ENCODE measurements at regions not wholly inside any gene's neighbourhood (a gene's known extent, or its start where the extent isn't known, plus 50 kb on each side); places are given as distances from the start of the nearest gene placed in this dataset.

DNA sequence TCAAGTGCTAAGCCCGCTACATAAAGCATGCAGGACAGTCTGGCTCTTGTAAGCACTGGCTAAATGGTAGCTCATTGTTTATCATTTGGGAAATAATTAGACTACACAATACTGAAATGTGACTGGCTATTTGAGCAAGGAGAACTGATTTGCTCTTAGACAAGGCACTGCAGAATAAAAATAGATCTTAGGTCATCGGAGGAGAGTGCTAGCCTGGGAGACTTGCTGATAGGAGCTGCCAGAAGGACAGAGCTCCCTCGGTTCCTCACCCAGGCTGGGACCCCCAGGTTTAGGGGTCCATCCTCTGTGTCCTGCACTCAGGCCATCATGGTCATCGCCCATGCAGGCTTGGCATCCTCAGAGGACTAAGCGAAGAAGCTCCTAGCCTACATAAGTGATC lies 184.4 kb upstream of the NCAM1 start:
- no CpG with 5 or more reads among the region's 5 CpGs for WGBS, 2 donors (ENCODE audit: extremely low coverage in 2 of 2, insufficient read length in 2 of 2, insufficient replicate concordance in 1 of 2)
- H3K4ac ChIP-seq (ENCODE audit: low read length) = no peak overlapping the region
- H2BK120ac ChIP-seq (ENCODE audit: low read depth, low read length) = no peak overlapping the region
- H3K4me1 ChIP-seq (ENCODE audit: control insufficient read depth in 2 of 2, insufficient read depth in 1 of 2, low read depth in 1 of 2, low read length in 2 of 2) = no peaks in the 10 kb centered on the region
- H3K4me2 ChIP-seq (ENCODE audit: insufficient read depth, low read length, poor library complexity, severe bottlenecking) = no peak overlapping the region
- DNase-seq (ENCODE audit: low spot score) = no peak
- H3K36me3 ChIP-seq (replicated peaks in 1 of 2; ENCODE audit: control insufficient read depth in 2 of 2, insufficient read depth in 2 of 2, low read length in 2 of 2) = no peaks in the 10 kb centered on the region
- H3K27ac ChIP-seq (replicated peaks; ENCODE audit: low read length) = no peak overlapping the region
- no peak overlapping the region for H3K9ac ChIP-seq (ENCODE audit: low read depth, low read length, poor library complexity)
- H3K14ac ChIP-seq (ENCODE audit: low read length) = no peak overlapping the region
- no peak overlapping the region for H3K18ac ChIP-seq (ENCODE audit: low read length)
- H3K9me3 ChIP-seq (replicated peaks in 1 of 2; ENCODE audit: control insufficient read depth in 2 of 2, insufficient read depth in 1 of 2, low read depth in 1 of 2, low read length in 2 of 2) = no peaks in the 10 kb centered on the region
- H3K79me1 ChIP-seq (ENCODE audit: low read depth, low read length) = no peaks in the 10 kb centered on the region
- H4K8ac ChIP-seq (ENCODE audit: low read depth, low read length) = no peak overlapping the region
- no peak overlapping the region for H4K91ac ChIP-seq (ENCODE audit: low read depth, low read length, poor library complexity)
- H2BK5ac ChIP-seq (ENCODE audit: low read length) = no peak overlapping the region
- no peak overlapping the region for H2BK12ac ChIP-seq (ENCODE audit: low read length)
- no peak overlapping the region for H2AFZ ChIP-seq (ENCODE audit: low read length)
- H3K4me3 ChIP-seq (ENCODE audit: low read length in 2 of 2) = no peak overlapping the region
- no peaks in the 10 kb centered on the region for H3K27me3 ChIP-seq (ENCODE audit: control insufficient read depth in 3 of 3, insufficient read depth in 3 of 3, low read depth in 1 of 3, low read length in 3 of 3)
- H2BK15ac ChIP-seq (ENCODE audit: low read length) = no peak overlapping the region
- H3K23ac ChIP-seq (ENCODE audit: low read depth, low read length, poor library complexity) = no peak overlapping the region
- no peak overlapping the region for H2AK5ac ChIP-seq (ENCODE audit: low read depth, low read length)

- H3K27ac ChIP-seq (replicated peaks; ENCODE audit: low read length) = no peak overlapping the region
- no peaks in the 10 kb centered on the region for H3K4me1 ChIP-seq (ENCODE audit: control insufficient read depth in 2 of 2, insufficient read depth in 1 of 2, low read depth in 1 of 2, low read length in 2 of 2)
- no peak overlapping the region for H2BK120ac ChIP-seq (ENCODE audit: low read depth, low read length)
- H2AK5ac ChIP-seq (ENCODE audit: low read depth, low read length) = no peak overlapping the region
- no peak overlapping the region for H4K91ac ChIP-seq (ENCODE audit: low read depth, low read length, poor library complexity)
- H3K9me3 ChIP-seq (replicated peaks in 1 of 2; ENCODE audit: control insufficient read depth in 2 of 2, insufficient read depth in 1 of 2, low read depth in 1 of 2, low read length in 2 of 2) = no peaks in the 10 kb centered on the region
- no peak overlapping the region for H3K4me2 ChIP-seq (ENCODE audit: insufficient read depth, low read length, poor library complexity, severe bottlenecking)
- no peak overlapping the region for H4K8ac ChIP-seq (ENCODE audit: low read depth, low read length)
- no peak overlapping the region for H3K14ac ChIP-seq (ENCODE audit: low read length)
- H2AFZ ChIP-seq (ENCODE audit: low read length) = no peak overlapping the region
- H3K23ac ChIP-seq (ENCODE audit: low read depth, low read length, poor library complexity) = no peak overlapping the region
- H3K36me3 ChIP-seq (replicated peaks in 1 of 2; ENCODE audit: control insufficient read depth in 2 of 2, insufficient read depth in 2 of 2, low read length in 2 of 2) = no peaks in the 10 kb centered on the region
- no peak overlapping the region for H3K9ac ChIP-seq (ENCODE audit: low read depth, low read length, poor library complexity)
- H3K18ac ChIP-seq (ENCODE audit: low read length) = peak overlapping the region; percentile 32
- no peaks in the 10 kb centered on the region for H3K27me3 ChIP-seq (ENCODE audit: control insufficient read depth in 3 of 3, insufficient read depth in 3 of 3, low read depth in 1 of 3, low read length in 3 of 3)
- no peak for DNase-seq (ENCODE audit: low spot score)
- no peak overlapping the region for H3K4me3 ChIP-seq (ENCODE audit: low read length in 2 of 2)
- H3K4ac ChIP-seq (ENCODE audit: low read length) = no peak overlapping the region
- H2BK15ac ChIP-seq (ENCODE audit: low read length) = no peak overlapping the region
- H2BK5ac ChIP-seq (ENCODE audit: low read length) = no peak overlapping the region
- H3K79me1 ChIP-seq (ENCODE audit: low read depth, low read length) = no peaks in the 10 kb centered on the region
- no peak overlapping the region for H2BK12ac ChIP-seq (ENCODE audit: low read length)
- WGBS, 2 donors (ENCODE audit: extremely low coverage in 2 of 2, insufficient read length in 2 of 2, insufficient replicate concordance in 1 of 2) = no CpG with 5 or more reads among the region's 12 CpGs
Measured at GRCh38 chr11:112777283-112777751, 183.9 kb upstream of the NCAM1 start.

DNA sequence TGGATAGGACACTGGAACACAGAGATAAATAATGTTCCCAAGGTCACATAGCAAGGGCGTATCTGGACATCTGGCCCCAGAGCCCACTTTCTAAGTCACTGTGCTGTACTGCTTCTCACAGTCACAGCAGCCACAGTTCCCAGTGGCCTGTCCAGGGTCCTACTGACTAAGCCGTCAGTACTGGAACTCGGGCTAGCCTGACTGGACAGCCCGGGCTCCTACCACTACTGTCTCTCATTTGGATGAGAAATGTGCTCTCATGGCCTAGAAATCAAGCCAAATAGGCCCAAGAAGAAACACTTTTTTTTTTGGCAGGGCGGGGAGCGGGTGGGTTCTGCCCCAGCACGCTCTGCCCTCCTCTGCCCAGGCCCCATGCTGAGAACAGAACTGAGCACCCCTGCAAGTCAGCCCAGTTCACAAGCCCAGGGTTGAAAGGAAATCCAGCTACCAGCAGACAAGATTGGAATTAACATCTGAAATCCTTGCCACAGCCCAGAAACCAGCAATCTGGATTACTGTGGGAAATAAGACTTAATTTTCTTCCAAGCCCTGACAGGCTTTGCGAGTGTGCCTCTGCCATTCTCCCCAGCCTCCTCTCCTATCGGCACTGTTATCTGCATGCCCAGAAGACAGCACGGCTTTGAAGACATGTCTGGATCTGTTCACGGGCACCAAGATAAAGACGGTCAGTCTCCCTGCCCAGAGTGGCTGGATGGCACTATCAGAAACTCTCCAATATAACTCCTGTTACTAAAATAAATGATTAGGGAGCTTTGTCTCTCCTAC lies 182.9 kb upstream of the NCAM1 start:
- H3K23ac ChIP-seq (ENCODE audit: low read depth, low read length, poor library complexity) = no peak overlapping the region
- DNase-seq (ENCODE audit: low spot score) = no peak
- no peaks in the 10 kb centered on the region for H3K27me3 ChIP-seq (ENCODE audit: control insufficient read depth in 3 of 3, insufficient read depth in 3 of 3, low read depth in 1 of 3, low read length in 3 of 3)
- no peaks in the 10 kb centered on the region for H3K79me1 ChIP-seq (ENCODE audit: low read depth, low read length)
- H3K18ac ChIP-seq (ENCODE audit: low read length) = no peak overlapping the region
- H2AFZ ChIP-seq (ENCODE audit: low read length) = no peak overlapping the region
- no peak overlapping the region for H4K8ac ChIP-seq (ENCODE audit: low read depth, low read length)
- H2AK5ac ChIP-seq (ENCODE audit: low read depth, low read length) = no peak overlapping the region
- no peak overlapping the region for H3K4ac ChIP-seq (ENCODE audit: low read length)
- H3K9ac ChIP-seq (ENCODE audit: low read depth, low read length, poor library complexity) = no peak overlapping the region
- no peak overlapping the region for H3K4me2 ChIP-seq (ENCODE audit: insufficient read depth, low read length, poor library complexity, severe bottlenecking)
- H3K14ac ChIP-seq (ENCODE audit: low read length) = no peak overlapping the region
- no peak overlapping the region for H2BK15ac ChIP-seq (ENCODE audit: low read length)
- no peak overlapping the region for H4K91ac ChIP-seq (ENCODE audit: low read depth, low read length, poor library complexity)
- WGBS, 2 donors (ENCODE audit: extremely low coverage in 2 of 2, insufficient read length in 2 of 2, insufficient replicate concordance in 1 of 2) = no CpG with 5 or more reads among the region's 12 CpGs
- H3K36me3 ChIP-seq (replicated peaks in 1 of 2; ENCODE audit: control insufficient read depth in 2 of 2, insufficient read depth in 2 of 2, low read length in 2 of 2) = no peaks in the 10 kb centered on the region
- H2BK12ac ChIP-seq (ENCODE audit: low read length) = no peak overlapping the region
- no peaks in the 10 kb centered on the region for H3K4me1 ChIP-seq (ENCODE audit: control insufficient read depth in 2 of 2, insufficient read depth in 1 of 2, low read depth in 1 of 2, low read length in 2 of 2)
- H2BK5ac ChIP-seq (ENCODE audit: low read length) = no peak overlapping the region
- H3K27ac ChIP-seq (replicated peaks; ENCODE audit: low read length) = no peak overlapping the region
- no peak overlapping the region for H2BK120ac ChIP-seq (ENCODE audit: low read depth, low read length)
- no peaks in the 10 kb centered on the region for H3K9me3 ChIP-seq (replicated peaks in 1 of 2; ENCODE audit: control insufficient read depth in 2 of 2, insufficient read depth in 1 of 2, low read depth in 1 of 2, low read length in 2 of 2)
- no peak overlapping the region for H3K4me3 ChIP-seq (ENCODE audit: low read length in 2 of 2)

- Histone ChIP-seq H3K79me1 (ENCODE audit: low read depth, low read length) (no peaks in the 10 kb centered on the region), H2AFZ (ENCODE audit: low read length) (no peak overlapping the region), H2AK5ac (ENCODE audit: low read depth, low read length) (no peak overlapping the region), H3K4me1 (ENCODE audit: control insufficient read depth in 2 of 2, insufficient read depth in 1 of 2, low read depth in 1 of 2, low read length in 2 of 2) (no peaks in the 10 kb centered on the region), H2BK12ac (ENCODE audit: low read length) (no peak overlapping the region), H4K8ac (ENCODE audit: low read depth, low read length) (no peak overlapping the region), H2BK5ac (ENCODE audit: low read length) (no peak overlapping the region), H2BK15ac (ENCODE audit: low read length) (no peak overlapping the region), H3K4ac (ENCODE audit: low read length) (no peak overlapping the region), H3K23ac (ENCODE audit: low read depth, low read length, poor library complexity) (no peak overlapping the region), H3K18ac (ENCODE audit: low read length) (no peak overlapping the region), H3K14ac (ENCODE audit: low read length) (no peak overlapping the region), H3K9ac (ENCODE audit: low read depth, low read length, poor library complexity) (no peak overlapping the region), H2BK120ac (ENCODE audit: low read depth, low read length) (no peak overlapping the region), H3K36me3 (replicated peaks in 1 of 2; ENCODE audit: control insufficient read depth in 2 of 2, insufficient read depth in 2 of 2, low read length in 2 of 2) (no peaks in the 10 kb centered on the region), H3K27ac (replicated peaks; ENCODE audit: low read length) (no peak overlapping the region), H3K4me2 (ENCODE audit: insufficient read depth, low read length, poor library complexity, severe bottlenecking) (no peak overlapping the region), H3K9me3 (replicated peaks in 1 of 2; ENCODE audit: control insufficient read depth in 2 of 2, insufficient read depth in 1 of 2, low read depth in 1 of 2, low read length in 2 of 2) (no peaks in the 10 kb centered on the region), H3K4me3 (ENCODE audit: low read length in 2 of 2) (no peak overlapping the region), H3K27me3 (ENCODE audit: control insufficient read depth in 3 of 3, insufficient read depth in 3 of 3, low read depth in 1 of 3, low read length in 3 of 3) (no peaks in the 10 kb centered on the region), H4K91ac (ENCODE audit: low read depth, low read length, poor library complexity) (no peak overlapping the region)
- DNase-seq (ENCODE audit: low spot score) = no peak
- WGBS, 2 donors (ENCODE audit: extremely low coverage in 2 of 2, insufficient read length in 2 of 2, insufficient replicate concordance in 1 of 2) = no CpG with 5 or more reads among the region's 3 CpGs
Measured at GRCh38 chr11:112778877-112779266, 182.3 kb upstream of the NCAM1 start.

Data from neuronal stem cell (in vitro differentiated cells).